ENCODE measurements at regions not wholly inside any gene's neighbourhood (a gene's known extent, or its start where the extent isn't known, plus 50 kb on each side); places are given as distances from the start of the nearest gene placed in this dataset.

DNA sequence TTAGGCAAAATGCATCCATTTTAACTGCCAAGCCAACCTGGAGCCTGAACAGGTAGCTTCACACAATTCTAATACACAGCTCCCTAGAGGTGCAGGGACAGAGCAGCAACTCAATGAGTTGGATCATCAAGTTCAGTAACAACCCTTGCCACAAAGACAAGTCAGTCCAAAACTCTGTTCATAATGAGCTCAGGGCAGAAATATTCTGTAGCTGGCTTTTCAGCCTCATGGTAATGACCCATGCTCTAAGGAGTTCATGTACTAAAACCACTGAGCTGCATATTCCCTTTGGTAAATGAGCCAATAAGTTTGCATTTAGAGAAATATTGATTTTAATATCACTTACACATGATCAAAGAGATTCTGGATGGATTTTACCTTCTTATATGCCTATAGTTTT, 316.1 kb downstream of the SEC23A start:
- TF ChIP-seq, protein P1, sequence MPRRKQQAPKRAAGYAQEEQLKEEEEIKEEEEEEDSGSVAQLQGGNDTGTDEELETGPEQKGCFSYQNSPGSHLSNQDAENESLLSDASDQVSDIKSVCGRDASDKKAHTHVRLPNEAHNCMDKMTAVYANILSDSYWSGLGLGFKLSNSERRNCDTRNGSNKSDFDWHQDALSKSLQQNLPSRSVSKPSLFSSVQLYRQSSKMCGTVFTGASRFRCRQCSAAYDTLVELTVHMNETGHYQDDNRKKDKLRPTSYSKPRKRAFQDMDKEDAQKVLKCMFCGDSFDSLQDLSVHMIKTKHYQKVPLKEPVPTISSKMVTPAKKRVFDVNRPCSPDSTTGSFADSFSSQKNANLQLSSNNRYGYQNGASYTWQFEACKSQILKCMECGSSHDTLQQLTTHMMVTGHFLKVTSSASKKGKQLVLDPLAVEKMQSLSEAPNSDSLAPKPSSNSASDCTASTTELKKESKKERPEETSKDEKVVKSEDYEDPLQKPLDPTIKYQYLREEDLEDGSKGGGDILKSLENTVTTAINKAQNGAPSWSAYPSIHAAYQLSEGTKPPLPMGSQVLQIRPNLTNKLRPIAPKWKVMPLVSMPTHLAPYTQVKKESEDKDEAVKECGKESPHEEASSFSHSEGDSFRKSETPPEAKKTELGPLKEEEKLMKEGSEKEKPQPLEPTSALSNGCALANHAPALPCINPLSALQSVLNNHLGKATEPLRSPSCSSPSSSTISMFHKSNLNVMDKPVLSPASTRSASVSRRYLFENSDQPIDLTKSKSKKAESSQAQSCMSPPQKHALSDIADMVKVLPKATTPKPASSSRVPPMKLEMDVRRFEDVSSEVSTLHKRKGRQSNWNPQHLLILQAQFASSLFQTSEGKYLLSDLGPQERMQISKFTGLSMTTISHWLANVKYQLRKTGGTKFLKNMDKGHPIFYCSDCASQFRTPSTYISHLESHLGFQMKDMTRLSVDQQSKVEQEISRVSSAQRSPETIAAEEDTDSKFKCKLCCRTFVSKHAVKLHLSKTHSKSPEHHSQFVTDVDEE (CRISPR knock-in tag; IDR thresholded peaks at IDR 0.05), result no peak
- TF ChIP-seq ZFP3 (CRISPR knock-in tag; IDR thresholded peaks at IDR 0.05) (no peak), GLIS3 (CRISPR knock-in tag; IDR thresholded peaks at IDR 0.05) (no peak), ARNTL (CRISPR knock-in tag; IDR thresholded peaks at IDR 0.05; ENCODE audit: borderline replicate concordance, low read depth) (no peak), TOX (CRISPR knock-in tag; IDR thresholded peaks at IDR 0.05; ENCODE audit: borderline replicate concordance) (no peak), ZNF8 (CRISPR knock-in tag; IDR thresholded peaks at IDR 0.05) (no peak), ZFP30 (CRISPR knock-in tag; IDR thresholded peaks at IDR 0.05) (no peak), PATZ1 (CRISPR knock-in tag; IDR thresholded peaks at IDR 0.05; ENCODE audit: borderline replicate concordance) (no peak)
- TF ChIP-seq, protein P2, sequence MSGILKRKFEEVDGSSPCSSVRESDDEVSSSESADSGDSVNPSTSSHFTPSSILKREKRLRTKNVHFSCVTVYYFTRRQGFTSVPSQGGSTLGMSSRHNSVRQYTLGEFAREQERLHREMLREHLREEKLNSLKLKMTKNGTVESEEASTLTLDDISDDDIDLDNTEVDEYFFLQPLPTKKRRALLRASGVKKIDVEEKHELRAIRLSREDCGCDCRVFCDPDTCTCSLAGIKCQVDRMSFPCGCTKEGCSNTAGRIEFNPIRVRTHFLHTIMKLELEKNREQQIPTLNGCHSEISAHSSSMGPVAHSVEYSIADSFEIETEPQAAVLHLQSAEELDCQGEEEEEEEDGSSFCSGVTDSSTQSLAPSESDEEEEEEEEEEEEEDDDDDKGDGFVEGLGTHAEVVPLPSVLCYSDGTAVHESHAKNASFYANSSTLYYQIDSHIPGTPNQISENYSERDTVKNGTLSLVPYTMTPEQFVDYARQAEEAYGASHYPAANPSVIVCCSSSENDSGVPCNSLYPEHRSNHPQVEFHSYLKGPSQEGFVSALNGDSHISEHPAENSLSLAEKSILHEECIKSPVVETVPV (CRISPR knock-in tag; IDR thresholded peaks at IDR 0.05), result no peak

Data from SK-N-SH treated with all-trans-retinoic acid at 6 μM for 48 hours (cell line).